ENCODE measurements at regions not wholly inside any gene's neighbourhood (a gene's known extent, or its start where the extent isn't known, plus 50 kb on each side); places are given as distances from the start of the nearest gene placed in this dataset.

- no peaks in the 10 kb centered on the region for H3K36me3 Mint-ChIP-seq (ENCODE audit: insufficient read depth)
- DNase-seq (no peak), ATAC-seq (no peak)
- no peak overlapping the region for H3K4me3 Mint-ChIP-seq
- H3K9me3 Mint-ChIP-seq, result no peaks in the 10 kb centered on the region
- H3K4me1 Mint-ChIP-seq (ENCODE audit: low read depth), result no peaks in the 10 kb centered on the region
- no peaks in the 10 kb centered on the region for H3K27me3 Mint-ChIP-seq (ENCODE audit: low read depth)
Observed at GRCh38 chr18:55657572-55658331, 69.8 kb upstream of the TCF4 start.

GRCh38 chr18:55654986-55655385 lies 67.0 kb upstream of the TCF4 start:
- H3K36me3 Mint-ChIP-seq (ENCODE audit: insufficient read depth), result no peaks in the 10 kb centered on the region
- ATAC-seq, result no peak
- H3K4me3 Mint-ChIP-seq, result no peak overlapping the region
- H3K9me3 Mint-ChIP-seq, result peaks cover 5% of the 10 kb centered on the region
- no peaks in the 10 kb centered on the region for H3K27me3 Mint-ChIP-seq (ENCODE audit: low read depth)
- no peak for DNase-seq
- H3K4me1 Mint-ChIP-seq (ENCODE audit: low read depth), result no peaks in the 10 kb centered on the region

GRCh38 chr18:55651236-55651635 lies 63.2 kb upstream of the TCF4 start:
- Mint-ChIP-seq H3K4me3 (no peak overlapping the region), H3K27me3 (ENCODE audit: low read depth) (no peaks in the 10 kb centered on the region), H3K4me1 (ENCODE audit: low read depth) (no peaks in the 10 kb centered on the region), H3K9me3 (peaks cover 5% of the 10 kb centered on the region), H3K36me3 (ENCODE audit: insufficient read depth) (no peaks in the 10 kb centered on the region)
- no peak for DNase-seq
- no peak for ATAC-seq

- no peak for ATAC-seq
- H3K4me1 Mint-ChIP-seq (ENCODE audit: low read depth), result no peaks in the 10 kb centered on the region
- peaks cover 5% of the 10 kb centered on the region for H3K9me3 Mint-ChIP-seq
- H3K27me3 Mint-ChIP-seq (ENCODE audit: low read depth), result no peaks in the 10 kb centered on the region
- no peaks in the 10 kb centered on the region for H3K36me3 Mint-ChIP-seq (ENCODE audit: insufficient read depth)
- no peak overlapping the region for H3K4me3 Mint-ChIP-seq
- no peak for DNase-seq
Observed at GRCh38 chr18:55650363-55650870, 62.4 kb upstream of the TCF4 start.

GRCh38 chr18:55647331-55647730 lies 59.3 kb upstream of the TCF4 start:
- H3K36me3 Mint-ChIP-seq (ENCODE audit: insufficient read depth), result no peaks in the 10 kb centered on the region
- no peak for ATAC-seq
- peaks cover 5% of the 10 kb centered on the region for H3K9me3 Mint-ChIP-seq

GRCh38 chr18:55642191-55642590 lies 54.2 kb upstream of the TCF4 start:
- ATAC-seq (no peak), DNase-seq (no peak)
- Mint-ChIP-seq H3K9me3 (peaks cover 16% of the 10 kb centered on the region), H3K4me1 (ENCODE audit: low read depth) (no peaks in the 10 kb centered on the region), H3K36me3 (ENCODE audit: insufficient read depth) (no peaks in the 10 kb centered on the region), H3K4me3 (no peak overlapping the region), H3K27me3 (ENCODE audit: low read depth) (no peaks in the 10 kb centered on the region)

More at GRCh38 chr18:55647331-55647730, 59.3 kb upstream of the TCF4 start:
- no peak overlapping the region for H3K4me3 Mint-ChIP-seq
- H3K27me3 Mint-ChIP-seq (ENCODE audit: low read depth), result no peaks in the 10 kb centered on the region
- no peak for DNase-seq
- H3K4me1 Mint-ChIP-seq (ENCODE audit: low read depth), result no peaks in the 10 kb centered on the region

GRCh38 chr18:55641486-55641885 lies 53.5 kb upstream of the TCF4 start:
- peaks cover 16% of the 10 kb centered on the region for H3K9me3 Mint-ChIP-seq
- ATAC-seq (no peak), DNase-seq (no peak)
- no peaks in the 10 kb centered on the region for H3K36me3 Mint-ChIP-seq (ENCODE audit: insufficient read depth)
- no peaks in the 10 kb centered on the region for H3K27me3 Mint-ChIP-seq (ENCODE audit: low read depth)
- no peak overlapping the region for H3K4me3 Mint-ChIP-seq
- H3K4me1 Mint-ChIP-seq (ENCODE audit: low read depth), result no peaks in the 10 kb centered on the region
